HEK293 (cell line): ENCODE measurements at regions not wholly inside any gene's neighbourhood (a gene's known extent, or its start where the extent isn't known, plus 50 kb on each side); places are given as distances from the start of the nearest gene placed in this dataset.

ENCODE experiments used
- EGR2 ChIP-seq: fragments of 450-650 bp; formaldehyde crosslinking; IDR thresholded peaks from 2 replicates; pipeline ENCODE4 v1.5.1; 2016; ENCODE audit warnings: low read depth, missing biosample characterization, missing genetic modification characterization
- HOXC10 ChIP-seq: sonication (generic); formaldehyde crosslinking; IDR thresholded peaks from 2 replicates; pipeline ENCODE4 v1.8.1; 2023; ENCODE audit warnings: mild to moderate bottlenecking, missing genetic modification reagents
- TRIM28 ChIP-seq: IDR thresholded peaks from 2 replicates; pipeline ENCODE4 v1.6.1; 2011; ENCODE audit warnings: low read length, control low read depth, borderline replicate concordance
- ZNF10 ChIP-seq: fragments of 450-650 bp; formaldehyde crosslinking; IDR thresholded peaks from 2 replicates; pipeline ENCODE4 v1.5.1; 2017; ENCODE audit warnings: missing biosample characterization, missing genetic modification characterization
- ZNF155 ChIP-seq: fragments of 450-650 bp; formaldehyde crosslinking; IDR thresholded peaks from 2 replicates; pipeline ENCODE4 v1.5.1; 2016; ENCODE audit warnings: missing biosample characterization, missing genetic modification characterization
- ZNF274 ChIP-seq, 2 experiments: fragments of 200-500 bp in 1 of 2; fragments of 450-650 bp in 1 of 2; sonication (Bioruptor generic) in 1 of 2; formaldehyde crosslinking in 1 of 2; IDR thresholded peaks; 2 replicates each; pipeline versions ENCODE4 v1.5.1 to v1.6.1; 2014 to 2016; ENCODE audit warnings: borderline replicate concordance in 1 of 2, inconsistent platforms in 1 of 2, low read length in 1 of 2, missing biosample characterization in 1 of 2, missing genetic modification characterization in 1 of 2
- ZNF549 ChIP-seq: fragments of 450-650 bp; IDR thresholded peaks from 2 replicates; pipeline ENCODE4 v1.5.1; 2018; ENCODE audit warnings: missing biosample characterization, missing genetic modification characterization, mild to moderate bottlenecking, inconsistent platforms, moderate library complexity
- ZNF629 ChIP-seq: fragments of 450-650 bp; formaldehyde crosslinking; IDR thresholded peaks from 2 replicates; pipeline ENCODE4 v1.5.1; 2017; ENCODE audit warnings: missing biosample characterization, missing genetic modification characterization
- TF ChIP-seq, protein P1 (sequence below): fragments of 450-650 bp; formaldehyde crosslinking; IDR thresholded peaks from 2 replicates; pipeline ENCODE4 v1.5.1; 2016; ENCODE audit warnings: missing biosample characterization, missing genetic modification characterization
- TF ChIP-seq, protein P2 (sequence below): fragments of 450-650 bp; formaldehyde crosslinking; IDR thresholded peaks from 2 replicates; pipeline ENCODE4 v1.5.1; 2016; ENCODE audit warnings: missing biosample characterization, missing genetic modification characterization

DNA sequence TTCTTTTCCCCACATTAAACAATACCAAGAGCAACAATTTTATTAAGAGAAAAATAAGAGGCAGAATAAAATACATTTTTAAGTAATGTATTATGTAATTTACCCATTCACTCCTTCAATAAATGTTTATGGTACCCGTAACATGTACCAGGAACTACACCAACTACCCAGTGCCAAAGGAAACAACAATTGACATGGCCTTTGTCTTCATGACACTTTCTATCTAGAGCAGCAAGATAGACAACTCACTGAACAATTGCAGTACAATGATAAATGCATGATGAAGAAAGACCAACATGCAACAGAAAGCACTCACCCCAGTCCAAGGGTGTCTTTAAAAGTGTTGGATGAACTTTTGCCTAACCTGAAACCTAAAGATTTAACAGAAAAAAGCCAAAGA is 493.8 kb downstream of the IGSF11 start:
- no peak for TF ChIP-seq EGR2 (tag by site-specific recombination)
- no peak for TF ChIP-seq ZNF274 (IDR thresholded peaks at IDR 0.05; ENCODE audit: low read length)
- TF ChIP-seq ZNF274 (tag by site-specific recombination; IDR thresholded peaks at IDR 0.05; ENCODE audit: borderline replicate concordance), result no peak
- TF ChIP-seq, protein P1, sequence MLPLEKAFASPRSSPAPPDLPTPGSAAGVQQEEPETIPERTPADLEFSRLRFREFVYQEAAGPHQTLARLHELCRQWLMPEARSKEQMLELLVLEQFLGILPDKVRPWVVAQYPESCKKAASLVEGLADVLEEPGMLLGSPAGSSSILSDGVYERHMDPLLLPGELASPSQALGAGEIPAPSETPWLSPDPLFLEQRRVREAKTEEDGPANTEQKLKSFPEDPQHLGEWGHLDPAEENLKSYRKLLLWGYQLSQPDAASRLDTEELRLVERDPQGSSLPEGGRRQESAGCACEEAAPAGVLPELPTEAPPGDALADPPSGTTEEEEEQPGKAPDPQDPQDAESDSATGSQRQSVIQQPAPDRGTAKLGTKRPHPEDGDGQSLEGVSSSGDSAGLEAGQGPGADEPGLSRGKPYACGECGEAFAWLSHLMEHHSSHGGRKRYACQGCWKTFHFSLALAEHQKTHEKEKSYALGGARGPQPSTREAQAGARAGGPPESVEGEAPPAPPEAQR, result no peak
- no peak for TF ChIP-seq TRIM28
- TF ChIP-seq HOXC10 (CRISPR knock-in tag), result no peak
- TF ChIP-seq ZNF629 (tag by site-specific recombination), result no peak
- TF ChIP-seq ZNF10 (tag by site-specific recombination), result no peak
- TF ChIP-seq ZNF549 (tag by site-specific recombination), result no peak
- TF ChIP-seq, protein P2, sequence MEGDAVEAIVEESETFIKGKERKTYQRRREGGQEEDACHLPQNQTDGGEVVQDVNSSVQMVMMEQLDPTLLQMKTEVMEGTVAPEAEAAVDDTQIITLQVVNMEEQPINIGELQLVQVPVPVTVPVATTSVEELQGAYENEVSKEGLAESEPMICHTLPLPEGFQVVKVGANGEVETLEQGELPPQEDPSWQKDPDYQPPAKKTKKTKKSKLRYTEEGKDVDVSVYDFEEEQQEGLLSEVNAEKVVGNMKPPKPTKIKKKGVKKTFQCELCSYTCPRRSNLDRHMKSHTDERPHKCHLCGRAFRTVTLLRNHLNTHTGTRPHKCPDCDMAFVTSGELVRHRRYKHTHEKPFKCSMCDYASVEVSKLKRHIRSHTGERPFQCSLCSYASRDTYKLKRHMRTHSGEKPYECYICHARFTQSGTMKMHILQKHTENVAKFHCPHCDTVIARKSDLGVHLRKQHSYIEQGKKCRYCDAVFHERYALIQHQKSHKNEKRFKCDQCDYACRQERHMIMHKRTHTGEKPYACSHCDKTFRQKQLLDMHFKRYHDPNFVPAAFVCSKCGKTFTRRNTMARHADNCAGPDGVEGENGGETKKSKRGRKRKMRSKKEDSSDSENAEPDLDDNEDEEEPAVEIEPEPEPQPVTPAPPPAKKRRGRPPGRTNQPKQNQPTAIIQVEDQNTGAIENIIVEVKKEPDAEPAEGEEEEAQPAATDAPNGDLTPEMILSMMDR (tag by site-specific recombination), result no peak
- no peak for TF ChIP-seq ZNF155
